ENCODE measurements at regions not wholly inside any gene's neighbourhood (a gene's known extent, or its start where the extent isn't known, plus 50 kb on each side); places are given as distances from the start of the nearest gene placed in this dataset.
"Not testable (repeated sequence)": the region's sequence is repeated elsewhere in the genome, so short reads cannot be mapped to it uniquely, and the experiment has no call there.

- no peak for DNase-seq
Measured at GRCh38 chr4:132382243-132382642, 766.9 kb upstream of the PCDH10 start.

- no peak for DNase-seq
Measured at GRCh38 chr4:132383571-132384199, 765.4 kb upstream of the PCDH10 start.

GRCh38 chr4:132384709-132385108 is 764.4 kb upstream of the PCDH10 start:
- no peak for DNase-seq

- no peak for DNase-seq
Measured at GRCh38 chr4:132386130-132386529, 763.0 kb upstream of the PCDH10 start.

GRCh38 chr4:132387060-132387459 is 762.0 kb upstream of the PCDH10 start:
- DNase-seq: no peak

GRCh38 chr4:132395561-132395960 is 753.5 kb upstream of the PCDH10 start:
- DNase-seq: no peak

GRCh38 chr4:132396636-132397035 is 752.5 kb upstream of the PCDH10 start:
- DNase-seq: no peak

GRCh38 chr4:132417220-132417619 is 731.9 kb upstream of the PCDH10 start:
- no peak for DNase-seq

- DNase-seq: no peak
Measured at GRCh38 chr4:132427125-132427524, 722.0 kb upstream of the PCDH10 start.

GRCh38 chr4:132437117-132437516 is 712.0 kb upstream of the PCDH10 start:
- DNase-seq: no peak

GRCh38 chr4:132445386-132445785 is 703.7 kb upstream of the PCDH10 start:
- no peak for DNase-seq

- not testable (repeated sequence) for DNase-seq
Measured at GRCh38 chr4:132457987-132458386, 691.1 kb upstream of the PCDH10 start.

- DNase-seq: no peak
Measured at GRCh38 chr4:132479543-132479942, 669.6 kb upstream of the PCDH10 start.

- no peak for DNase-seq
Measured at GRCh38 chr4:132488555-132488954, 660.5 kb upstream of the PCDH10 start.

- DNase-seq: no peak
Measured at GRCh38 chr4:132493476-132493875, 655.6 kb upstream of the PCDH10 start.

GRCh38 chr4:132495267-132495812 is 653.8 kb upstream of the PCDH10 start:
- not testable (repeated sequence) for DNase-seq

GRCh38 chr4:132498215-132498614 is 650.9 kb upstream of the PCDH10 start:
- DNase-seq: no peak

- no peak for DNase-seq
Measured at GRCh38 chr4:132502096-132502552, 647.0 kb upstream of the PCDH10 start.

- DNase-seq: no peak
Measured at GRCh38 chr4:132504438-132504837, 644.7 kb upstream of the PCDH10 start.

GRCh38 chr4:132506568-132506967 is 642.5 kb upstream of the PCDH10 start:
- no peak for DNase-seq

GRCh38 chr4:132513491-132513890 is 635.6 kb upstream of the PCDH10 start:
- no peak for DNase-seq

GRCh38 chr4:132526652-132527051 is 622.4 kb upstream of the PCDH10 start:
- DNase-seq: no peak

GRCh38 chr4:132527817-132528216 is 621.3 kb upstream of the PCDH10 start:
- no peak for DNase-seq

- DNase-seq: peak in 1 of 2 donors; percentile 5
Measured at GRCh38 chr4:132530861-132531260, 618.2 kb upstream of the PCDH10 start.

Data from right lung (tissue), 2 donors.